Stimulated activated CD4-positive, alpha-beta T cell treated with anti-CD3 and anti-CD28 coated beads, Interleukin-12 subunit alpha, Interleukin-12 subunit beta, amount 100 ng/mL, for 48 hours (primary cell): ENCODE measurements at regions not wholly inside any gene's neighbourhood (a gene's known extent, or its start where the extent isn't known, plus 50 kb on each side); places are given as distances from the start of the nearest gene placed in this dataset.
"Not testable (repeated sequence)": the region's sequence is repeated elsewhere in the genome, so short reads cannot be mapped to it uniquely, and the experiment has no call there.

Source experiments
- DNase-seq, 3 donors: peaks; one replicate each; pipeline ENCODE4 v3.0.0-alpha.2; 2020; ENCODE audit warnings: low read depth in 2 of 3, low spot score in 1 of 3

GRCh38 chr10:117601716-117602115, 59.2 kb downstream of the EMX2 start:
- no peak for DNase-seq

DNA sequence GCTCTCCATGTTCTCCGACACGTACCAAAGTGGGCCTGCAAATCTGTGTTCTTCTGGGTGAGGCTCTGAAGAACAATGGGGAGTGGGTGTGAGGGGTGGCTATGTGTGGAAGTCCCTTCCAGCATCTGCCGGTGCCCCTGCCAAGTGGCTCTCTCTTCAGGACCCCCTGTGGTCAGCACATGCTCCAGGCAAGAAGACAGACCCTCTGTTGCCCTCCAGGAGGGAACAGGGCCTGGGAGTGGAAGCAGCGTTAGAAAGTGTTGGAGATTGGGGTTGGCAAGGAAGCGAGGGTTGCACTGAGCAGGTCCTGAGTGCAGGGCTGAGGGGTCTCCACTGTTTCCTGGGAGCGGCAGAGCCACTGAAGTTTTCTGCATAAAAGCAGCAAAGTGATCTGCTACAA, 60.5 kb downstream of the EMX2 start:
- no peak for DNase-seq

GRCh38 chr10:117603726-117604125, 61.2 kb downstream of the EMX2 start:
- DNase-seq: no peak

- no peak for DNase-seq
Observed at GRCh38 chr10:117609095-117609795, 66.7 kb downstream of the EMX2 start.

GRCh38 chr10:117609796-117610170, 67.2 kb downstream of the EMX2 start:
- DNase-seq: no peak

- DNase-seq: no peak
Observed at GRCh38 chr10:117610321-117610720, 67.8 kb downstream of the EMX2 start.

DNA sequence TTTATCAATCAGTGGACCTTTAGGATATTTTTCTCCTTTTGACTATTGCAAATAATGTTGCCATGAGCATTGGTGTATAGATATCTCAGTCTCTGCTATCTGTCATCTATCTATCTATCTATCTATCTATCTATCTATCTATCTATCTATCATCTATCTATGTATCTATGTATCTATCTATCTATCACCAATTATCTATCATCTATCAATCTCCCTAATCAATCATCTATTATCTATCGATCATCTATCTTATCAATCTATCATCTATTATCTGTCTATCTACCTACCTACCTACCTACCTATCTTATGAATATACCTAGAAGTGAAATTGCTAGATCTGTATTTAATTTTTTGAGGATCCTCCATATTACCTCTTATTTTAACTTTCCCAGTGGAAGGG, 69.6 kb downstream of the EMX2 start:
- DNase-seq: no peak

GRCh38 chr10:117615649-117616048, 73.1 kb downstream of the EMX2 start:
- DNase-seq: no peak

- DNase-seq: no peak
Observed at GRCh38 chr10:117616179-117616578, 73.6 kb downstream of the EMX2 start.

DNA sequence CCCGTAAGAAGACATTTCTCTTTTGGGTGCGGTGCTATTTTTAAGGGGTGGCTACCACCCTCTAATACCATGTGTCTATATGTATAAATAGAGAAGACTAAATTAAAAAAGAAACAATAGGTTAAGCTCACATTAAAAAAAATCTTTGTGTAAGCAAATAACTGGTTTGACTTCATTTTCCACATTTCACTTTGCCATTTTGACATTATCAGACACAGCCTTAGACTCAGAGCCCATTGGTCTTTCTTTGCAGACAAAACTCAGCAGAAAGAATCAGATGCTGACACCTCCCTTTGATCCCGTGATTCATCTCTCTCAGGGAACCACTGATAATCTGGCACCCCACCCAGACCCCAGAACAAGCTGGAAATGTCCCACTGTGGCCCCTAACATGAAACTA, 74.5 kb downstream of the EMX2 start:
- no peak for DNase-seq

GRCh38 chr10:117617659-117618058, 75.1 kb downstream of the EMX2 start:
- no peak for DNase-seq

DNA sequence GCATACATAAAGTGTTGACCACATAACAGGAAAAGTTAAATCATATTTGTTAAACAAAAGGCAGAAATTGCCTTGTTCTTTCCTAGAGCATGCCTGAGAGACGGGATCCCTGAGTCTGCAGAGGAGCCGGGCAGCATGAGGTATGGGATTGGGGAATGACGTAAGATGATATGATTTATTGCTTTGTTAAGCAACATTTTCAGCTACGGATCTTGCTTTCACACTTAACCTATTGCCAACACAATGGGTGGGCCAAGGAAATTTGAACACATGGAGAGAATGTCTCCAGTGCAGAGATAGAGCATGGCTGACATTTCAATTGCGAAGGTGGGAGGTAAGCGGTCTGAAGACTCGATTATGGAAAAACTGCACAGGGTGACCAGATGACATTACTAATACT, 76.7 kb downstream of the EMX2 start:
- no peak for DNase-seq

DNA sequence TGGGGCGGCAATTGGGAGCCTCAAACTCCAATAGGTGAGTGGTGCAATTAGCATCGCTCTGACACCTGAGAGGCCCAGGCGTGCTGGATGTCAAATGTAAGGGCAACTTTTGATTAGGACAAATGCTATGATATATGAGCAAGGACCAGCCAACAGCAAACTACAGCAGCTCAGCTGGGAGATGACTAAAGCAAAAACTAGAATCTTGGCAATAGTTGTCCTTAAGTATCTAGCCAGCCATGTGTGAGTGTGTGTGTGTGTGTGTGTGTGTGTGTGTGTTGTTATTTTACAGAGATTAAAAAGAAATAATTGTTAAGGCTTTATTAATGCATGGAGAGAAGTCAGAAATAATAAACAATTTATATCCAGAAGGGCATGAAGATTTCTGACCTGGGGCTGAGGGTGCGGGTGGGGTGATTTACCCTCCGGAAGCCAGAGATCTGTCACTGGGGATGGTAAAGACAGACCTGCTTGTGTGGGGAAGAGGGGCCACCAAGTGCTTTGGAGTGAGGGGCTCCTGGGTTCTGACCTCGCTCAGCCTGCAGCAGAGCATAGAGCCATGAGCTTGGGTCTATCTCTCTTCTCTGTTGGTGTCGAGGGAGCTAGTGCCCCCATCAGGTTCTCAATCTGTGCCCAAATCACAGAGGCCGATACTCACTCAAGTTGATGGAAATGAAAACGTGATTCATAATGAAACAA, 77.3 kb downstream of the EMX2 start:
- DNase-seq: no peak

- no peak for DNase-seq
Observed at GRCh38 chr10:117621196-117621595, 78.7 kb downstream of the EMX2 start.

DNA sequence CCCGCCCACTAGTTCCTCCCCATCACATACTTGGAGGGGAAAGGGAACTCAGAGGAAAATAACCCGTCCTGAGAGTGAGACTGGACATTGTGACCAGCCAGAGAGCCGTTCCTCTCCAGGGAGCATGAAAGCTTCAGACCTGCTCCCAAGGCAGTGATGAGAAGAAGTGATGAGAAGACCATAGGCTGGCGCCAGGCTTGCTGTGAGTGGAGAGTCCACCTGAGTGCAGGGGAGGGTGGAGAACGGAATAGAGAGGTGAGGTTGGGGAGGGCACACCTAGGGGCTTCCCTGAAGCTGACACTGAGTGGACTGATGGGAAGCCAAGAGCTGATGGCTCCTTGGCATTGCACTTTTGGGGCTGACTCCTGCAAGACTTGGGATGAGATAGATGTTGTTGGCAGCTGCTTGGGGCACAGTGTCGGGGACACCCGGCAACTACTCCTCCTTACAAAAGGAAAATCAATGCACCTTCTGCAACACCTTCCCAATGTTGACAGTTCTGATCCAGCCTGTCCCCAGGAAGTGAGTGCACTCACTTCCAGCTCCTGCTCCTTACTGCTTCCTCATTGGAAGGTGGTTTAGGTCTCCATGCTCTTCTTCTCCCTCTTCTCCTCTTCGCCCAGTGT, 79.4 kb downstream of the EMX2 start:
- DNase-seq: no peak

DNA sequence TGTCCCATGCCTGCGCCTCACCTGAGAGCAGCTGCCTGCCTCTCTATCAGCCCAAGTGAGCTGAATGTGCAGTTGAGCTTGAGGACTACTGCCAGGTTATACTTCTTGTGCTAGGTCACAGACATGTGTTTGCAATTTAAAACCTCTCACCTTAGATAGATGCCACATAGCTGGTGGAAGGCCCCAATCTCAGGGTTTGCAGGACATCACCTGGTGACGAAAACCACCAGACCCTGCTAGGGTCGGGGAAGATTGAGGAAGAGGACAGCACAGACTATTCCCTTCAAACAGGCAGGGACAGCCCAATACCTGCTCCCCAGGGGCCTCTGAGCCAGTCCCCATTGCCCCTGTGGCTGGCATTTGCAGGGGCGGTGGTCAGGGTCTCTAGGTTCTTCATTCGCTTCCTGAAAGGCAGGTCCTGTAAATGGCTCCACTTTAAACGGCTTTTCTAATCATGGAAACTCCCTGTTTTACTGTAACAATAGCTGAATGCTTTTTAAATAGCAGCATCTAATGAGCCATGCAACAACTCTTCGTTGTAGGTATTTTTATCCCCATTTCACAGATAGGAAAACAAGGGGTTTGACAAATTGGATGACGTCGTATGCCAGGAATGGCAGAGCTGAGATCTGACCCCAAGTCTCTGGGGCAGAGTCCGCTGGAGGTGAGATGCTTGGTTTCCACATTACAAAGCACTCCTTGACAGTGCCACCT, 80.1 kb downstream of the EMX2 start:
- DNase-seq: no peak

DNA sequence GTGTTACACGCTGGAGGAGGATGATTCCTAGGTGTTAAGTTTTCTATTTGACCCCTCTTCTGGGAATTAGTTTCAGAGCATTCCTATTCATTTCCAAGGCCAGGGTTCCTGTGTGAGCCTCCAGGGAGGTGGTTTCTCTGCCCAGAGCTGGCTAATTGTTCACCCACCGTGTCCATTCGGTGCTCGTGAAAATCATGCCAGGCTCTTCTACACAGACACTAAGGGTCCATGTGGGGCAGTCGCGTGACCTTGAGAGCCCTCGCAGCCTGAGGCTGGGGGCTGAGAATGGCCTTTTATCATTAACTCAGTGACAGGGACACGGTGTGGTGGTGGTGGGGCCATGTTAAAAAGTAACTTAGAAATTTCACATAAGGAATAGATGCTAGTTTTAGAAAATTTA, 83.7 kb downstream of the EMX2 start:
- DNase-seq: no peak

GRCh38 chr10:117627561-117627960, 85.0 kb downstream of the EMX2 start:
- no peak for DNase-seq

GRCh38 chr10:117629717-117630116, 87.2 kb downstream of the EMX2 start:
- DNase-seq: not testable (repeated sequence)

DNA sequence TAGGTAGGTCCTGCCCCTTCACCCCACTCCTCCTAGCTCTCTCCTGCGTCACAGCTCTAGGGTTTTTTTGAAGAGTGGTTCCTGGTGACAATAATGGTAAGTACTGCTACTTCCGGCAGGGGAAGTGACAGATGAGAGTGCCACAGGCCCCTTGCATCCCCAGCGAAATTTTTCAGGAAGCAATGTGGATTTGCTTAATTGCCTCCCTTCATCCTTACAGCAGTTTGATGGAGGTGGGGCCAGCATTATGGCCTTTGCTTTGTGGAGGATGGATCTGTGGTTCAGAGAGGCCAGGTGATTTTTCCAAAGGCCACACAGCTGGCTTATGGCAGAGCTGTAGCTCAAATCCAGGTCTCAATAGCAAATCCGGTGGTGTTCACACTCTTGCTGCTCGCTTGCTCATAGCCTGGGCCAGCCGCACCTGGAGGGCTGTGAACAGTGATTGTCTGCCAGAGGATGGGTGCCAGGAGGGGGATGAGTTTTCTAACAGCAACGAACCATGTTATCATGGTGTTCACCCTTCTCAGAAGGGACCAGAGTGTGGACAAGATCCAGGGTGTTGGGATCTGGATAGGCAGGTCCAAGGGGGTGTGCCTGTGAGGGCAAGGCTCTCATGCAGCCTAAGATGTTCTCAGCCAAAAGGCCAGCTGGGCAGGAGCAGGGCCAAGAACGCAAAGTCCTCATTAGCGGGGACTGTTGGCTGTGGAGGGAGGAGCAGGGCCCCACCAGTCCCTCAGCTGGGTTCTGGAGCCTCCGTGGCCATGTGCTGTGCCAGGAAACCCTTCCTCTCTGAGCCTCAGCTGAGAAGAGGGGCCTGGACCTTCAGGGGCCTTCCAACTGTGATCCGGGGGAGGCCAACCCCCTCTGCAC, 89.0 kb downstream of the EMX2 start:
- no peak for DNase-seq

DNA sequence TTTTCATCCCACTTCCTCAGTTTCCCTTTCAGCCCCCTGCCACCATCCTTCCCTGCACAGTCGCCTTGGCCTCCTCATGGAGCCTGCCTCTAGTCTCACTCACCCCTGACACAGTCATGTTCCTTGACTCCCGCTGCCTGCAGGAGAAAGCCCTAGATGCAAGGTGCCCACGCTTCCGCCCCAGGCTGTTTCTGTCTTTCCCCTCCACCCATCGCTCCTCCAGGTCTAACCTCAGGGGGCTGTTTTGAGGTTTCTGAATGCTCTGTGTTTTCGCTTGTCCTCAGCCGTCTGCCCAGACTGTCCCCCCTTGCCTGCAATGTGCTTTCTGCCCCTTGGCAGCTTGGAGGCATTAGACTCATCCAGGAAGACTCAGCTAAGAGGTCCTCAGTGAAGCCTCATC, 89.9 kb downstream of the EMX2 start:
- no peak for DNase-seq
